Heart right ventricle (tissue), 16 donors: ENCODE measurements at regions not wholly inside any gene's neighbourhood (a gene's known extent, or its start where the extent isn't known, plus 50 kb on each side); places are given as distances from the start of the nearest gene placed in this dataset.
A peak's percentile ranks its signal among the peaks of the same experiment; 100 is the strongest.
"Not testable (repeated sequence)": the region's sequence is repeated elsewhere in the genome, so short reads cannot be mapped to it uniquely, and the experiment has no call there.

Source experiments
- ATAC-seq, 8 donors: fragments of 200-7000 bp; cut with Tn5 transposase; one replicate each; pipeline ENCODE4 v1.9.1; 2020; ENCODE audit warnings: mild to moderate bottlenecking in 8 of 8, moderate library complexity in 8 of 8, moderate number of reproducible peaks in 1 of 8
- DNase-seq, 2 donors: peaks; one replicate each; pipeline ENCODE4 v3.0.0-alpha.2; 2020
- H3K27ac ChIP-seq, 10 donors: fragments of 200-600 bp; sonication (generic) in 2 of 10; one replicate each; pipeline versions ENCODE4 v1.5.0 to v1.8.0; 2020 to 2022; ENCODE audit warnings: mild to moderate bottlenecking in 3 of 10
- H3K27me3 ChIP-seq, 7 donors: fragments of 200-600 bp; one replicate each; pipeline ENCODE4 v1.8.0; 2021 to 2022; ENCODE audit warnings: mild to moderate bottlenecking in 2 of 7
- H3K36me3 ChIP-seq, 9 donors: fragments of 200-600 bp; sonication (generic) in 1 of 9; one replicate each; pipeline versions ENCODE4 v1.5.0 to v1.8.0; 2020 to 2022; ENCODE audit warnings: mild to moderate bottlenecking in 2 of 9
- H3K4me1 ChIP-seq, 9 donors: fragments of 200-600 bp; sonication (generic) in 1 of 9; one replicate each; pipeline versions ENCODE4 v1.5.0 to v1.8.0; 2020 to 2022; ENCODE audit warnings: mild to moderate bottlenecking in 4 of 9
- H3K4me3 ChIP-seq, 10 donors: fragments of 200-600 bp; sonication (generic) in 2 of 10; one replicate each; pipeline versions ENCODE4 v1.5.0 to v1.8.0; 2020 to 2022; ENCODE audit warnings: mild to moderate bottlenecking in 7 of 10, moderate library complexity in 2 of 10
- H3K9me3 ChIP-seq, 11 donors: fragments of 200-600 bp in 10 of 11; sonication (generic) in 2 of 11; one replicate each; pipeline versions ENCODE4 v1.5.0 to v1.8.0; 2013 to 2022; ENCODE audit warnings: mild to moderate bottlenecking in 2 of 11, control low read depth in 1 of 11, moderate library complexity in 1 of 11
- WGBS, 2 donors: extraction: QIAGEN DNeasy Blood & Tissue Kit; methylation state at CpG; one replicate each; pipeline ENCODE4 v1.1.7; 2013; ENCODE audit warnings: inconsistent platforms in 1 of 2; 5-methylcytosine and 5-hydroxymethylcytosine counted together
- intact Hi-C, 10 donors: fragments of 100-400 bp; cut with DNase I; formaldehyde crosslinking; loops; one replicate each; pipeline versions ENCODE4 v1.11.1 to v1.14.2; 2022
- TF ChIP-seq, protein P1 (sequence below), 9 donors: fragments of 200-600 bp; sonication (generic) in 2 of 9; IDR thresholded peaks; one replicate each; pipeline versions ENCODE4 v1.5.0 to v1.8.0; 2021 to 2022; ENCODE audit warnings: antibody characterized with exemption in 9 of 9, mild to moderate bottlenecking in 5 of 9, moderate library complexity in 1 of 9
- donor health status: Arrhythmogenic right ventricular cardiomyopathy.
- donor health status: ischemic (EF 13 %, LVEDD 7.1; RV severe dilation, severe dysfunction).
- donor health status: healthy with polysubstance abuse.
- donor health status: DM: no; HTN: yes; CAD: no.
- donor health status: DM: no; HTN: no; CAD: no.
- donor health status: ischemic (EF 25% LVEDD 6.9; RV normal size, moderate dysfunction).
- donor health status: ischemic (EF 25% LVEDD 5.7; RV mildly dilated, moderate dysfunction).
- donor health status: healthy.
- donor health status: DM: yes; HTN: yes; CAD: no.
- donor health status: Ischemic cardiomyopathy.
- donor health status: ischemic (EF 35%, LVEDD 5.7; RV mildly dilated, moderate dysfunction).
- donor health status: nonischemic (EF 11% LVEDD 7.7; RV severe dilation, severe dysfunction).
- donor health status: DM: yes; HTN: yes; CAD: no.
- donor health status: PGD.
- donor health status: ischemic (EF 29% LVEDD 5.4; RV normal size, mild dysfunction).
- donor health status: nonischemic (EF 23%, LVEDD 6.1; RV moderate dilation, normal function).

DNA sequence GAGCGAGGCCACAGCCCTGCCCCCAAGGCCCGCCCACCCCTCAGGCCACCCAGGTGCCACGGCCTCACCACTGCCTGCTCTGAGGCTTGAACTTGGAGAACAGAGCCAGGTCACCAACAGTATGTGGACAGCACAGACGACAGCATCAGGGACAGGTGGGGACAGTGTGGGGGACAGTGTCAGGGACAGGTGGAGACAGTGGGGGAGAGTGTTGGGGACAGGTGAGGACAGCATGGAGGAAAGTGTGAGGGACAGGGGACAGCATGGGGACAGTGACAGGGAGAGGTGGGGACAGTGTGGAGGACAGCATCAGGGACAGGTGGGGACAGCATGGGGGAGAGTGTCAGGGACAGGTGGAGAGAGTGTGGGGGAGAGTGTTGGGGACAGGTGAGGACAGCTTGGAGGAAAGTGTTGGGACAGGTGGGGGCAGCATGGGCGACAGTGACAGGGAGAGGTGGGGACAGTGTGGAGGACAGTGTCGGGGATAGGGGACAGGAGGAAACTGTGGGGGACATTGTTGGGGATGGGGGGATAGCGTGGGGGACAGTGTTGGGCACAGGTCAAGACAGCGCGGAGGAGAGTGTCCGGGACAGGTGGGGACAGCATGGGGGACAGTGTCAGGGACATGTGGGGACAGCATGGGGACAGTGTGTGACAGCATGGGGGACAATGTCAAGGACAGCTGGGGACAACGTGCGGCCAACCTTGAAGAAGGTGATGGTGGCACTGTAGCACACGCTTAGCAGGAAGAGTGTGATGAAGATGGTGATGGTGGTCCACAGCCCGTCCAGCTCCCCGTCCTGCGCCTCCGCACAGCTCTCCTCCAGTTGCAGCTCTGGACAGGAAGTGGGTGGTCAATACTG is 114.9 kb downstream of the TMEM121 start:
- Histone ChIP-seq H3K27me3 (peaks cover 0 to 4% (median 0%) of the 10 kb centered on the region in 7 donors), H3K36me3 (no peaks in the 10 kb centered on the region), H3K4me1 (peaks cover 0 to 7% (median 0%) of the 10 kb centered on the region in 9 donors), H3K4me3 (no peak overlapping the region), H3K27ac (no peak overlapping the region), H3K9me3 (no peaks in the 10 kb centered on the region)
- DNase-seq (no peak), ATAC-seq (peak in 3 of 8 donors; percentile 22 to 54 (median 29))
- intact Hi-C loops = no loop called here
- TF ChIP-seq, protein P1, sequence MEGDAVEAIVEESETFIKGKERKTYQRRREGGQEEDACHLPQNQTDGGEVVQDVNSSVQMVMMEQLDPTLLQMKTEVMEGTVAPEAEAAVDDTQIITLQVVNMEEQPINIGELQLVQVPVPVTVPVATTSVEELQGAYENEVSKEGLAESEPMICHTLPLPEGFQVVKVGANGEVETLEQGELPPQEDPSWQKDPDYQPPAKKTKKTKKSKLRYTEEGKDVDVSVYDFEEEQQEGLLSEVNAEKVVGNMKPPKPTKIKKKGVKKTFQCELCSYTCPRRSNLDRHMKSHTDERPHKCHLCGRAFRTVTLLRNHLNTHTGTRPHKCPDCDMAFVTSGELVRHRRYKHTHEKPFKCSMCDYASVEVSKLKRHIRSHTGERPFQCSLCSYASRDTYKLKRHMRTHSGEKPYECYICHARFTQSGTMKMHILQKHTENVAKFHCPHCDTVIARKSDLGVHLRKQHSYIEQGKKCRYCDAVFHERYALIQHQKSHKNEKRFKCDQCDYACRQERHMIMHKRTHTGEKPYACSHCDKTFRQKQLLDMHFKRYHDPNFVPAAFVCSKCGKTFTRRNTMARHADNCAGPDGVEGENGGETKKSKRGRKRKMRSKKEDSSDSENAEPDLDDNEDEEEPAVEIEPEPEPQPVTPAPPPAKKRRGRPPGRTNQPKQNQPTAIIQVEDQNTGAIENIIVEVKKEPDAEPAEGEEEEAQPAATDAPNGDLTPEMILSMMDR (IDR thresholded peaks at IDR 0.05) = no peak
- WGBS, 2 donors = 74 to 86% methylated on average over 16 to 17 of the region's 17 CpGs

GRCh38 chr14:105641951-105642350 is 115.6 kb downstream of the TMEM121 start:
- DNase-seq, H3K4me3 ChIP-seq, H3K9me3 ChIP-seq, H3K4me1 ChIP-seq, H3K27ac ChIP-seq, intact Hi-C loops, ATAC-seq, H3K36me3 ChIP-seq: not testable (repeated sequence)
- peaks cover 0 to 10% (median 0%) of the 10 kb centered on the region in 7 donors for H3K27me3 ChIP-seq
- 72 to 82% methylated on average over 11 to 12 of the region's 12 CpGs for WGBS, 2 donors

DNA sequence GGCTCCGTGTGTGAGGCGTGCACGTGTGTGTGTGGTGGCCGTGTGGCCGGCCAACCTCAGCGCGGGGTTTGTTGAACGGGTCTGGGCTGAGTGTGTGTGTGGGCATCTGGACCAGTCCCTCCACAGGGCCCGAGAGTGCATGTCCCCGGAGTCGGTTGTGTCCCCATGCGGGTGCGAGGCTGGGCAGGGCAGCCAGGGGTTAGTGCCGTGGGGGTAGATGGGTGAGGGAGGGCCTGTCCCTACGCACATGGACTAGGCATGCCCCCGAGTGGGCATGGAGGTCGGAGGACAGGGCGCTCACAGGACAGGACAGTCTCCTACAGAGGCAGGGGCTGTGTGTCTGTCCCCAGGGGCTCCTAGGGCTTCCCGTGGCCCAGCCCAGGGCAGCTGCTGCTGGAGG is 116.1 kb downstream of the TMEM121 start:
- H3K4me1 ChIP-seq, intact Hi-C loops, H3K4me3 ChIP-seq, H3K27ac ChIP-seq, DNase-seq, H3K36me3 ChIP-seq, H3K9me3 ChIP-seq, ATAC-seq: not testable (repeated sequence)
- H3K27me3 ChIP-seq = peaks cover 0 to 13% (median 0%) of the 10 kb centered on the region in 7 donors
- 92 to 94% methylated on average over 10 of the region's 19 CpGs for WGBS, 2 donors

DNA sequence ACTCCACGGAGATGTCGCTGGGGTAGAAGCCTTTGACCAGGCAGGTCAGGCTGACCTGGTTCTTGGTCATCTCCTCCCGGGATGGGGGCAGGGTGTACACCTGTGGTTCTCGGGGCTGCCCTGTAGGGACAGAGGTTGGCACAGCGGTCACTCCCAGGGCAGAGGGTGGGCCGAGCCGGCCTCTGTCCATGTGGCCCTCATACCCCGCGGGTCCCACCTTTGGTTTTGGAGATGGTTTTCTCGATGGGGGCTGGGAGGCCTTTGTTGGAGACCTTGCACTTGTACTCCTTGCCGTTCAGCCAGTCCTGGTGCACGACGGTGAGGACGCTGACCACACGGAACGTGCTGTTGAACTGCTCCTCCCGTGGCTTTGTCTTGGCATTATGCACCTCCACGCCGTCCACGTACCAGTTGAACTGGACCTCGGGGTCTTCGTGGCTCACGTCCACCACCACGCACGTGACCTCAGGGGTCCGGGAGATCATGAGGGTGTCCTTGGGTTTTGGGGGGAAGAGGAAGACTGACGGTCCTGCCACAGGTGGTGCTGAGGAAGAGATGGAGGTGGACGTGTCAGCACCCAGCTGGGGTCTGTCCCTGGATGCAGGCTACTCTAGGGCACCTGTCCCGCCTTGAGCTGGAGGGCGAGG is 117.1 kb downstream of the TMEM121 start:
- DNase-seq, H3K36me3 ChIP-seq, H3K4me3 ChIP-seq: not testable (repeated sequence)

DNA sequence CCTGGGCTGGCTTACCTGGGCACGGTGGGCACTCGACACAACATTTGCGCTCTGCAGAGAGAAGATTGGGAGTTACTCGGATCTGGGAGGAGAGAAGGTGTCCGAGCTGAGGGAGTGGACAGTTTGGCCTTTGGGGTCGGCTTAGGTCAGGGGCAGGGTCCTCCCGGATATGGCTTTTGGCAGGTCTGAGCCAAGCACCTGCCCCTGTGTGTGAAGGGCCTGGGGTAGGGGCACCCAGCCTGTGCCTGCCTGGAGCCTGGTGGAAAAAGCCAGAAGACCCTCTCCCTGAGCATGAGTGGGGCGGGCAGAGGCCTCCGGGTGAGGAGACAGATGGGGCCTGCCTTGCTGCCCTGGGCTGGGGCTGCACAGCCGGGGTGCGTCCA is 117.7 kb downstream of the TMEM121 start:
- intact Hi-C loops, H3K9me3 ChIP-seq, H3K36me3 ChIP-seq, DNase-seq, H3K4me3 ChIP-seq, ATAC-seq, H3K4me1 ChIP-seq, H3K27ac ChIP-seq: not testable (repeated sequence)
- H3K27me3 ChIP-seq = peaks cover 0 to 21% (median 0%) of the 10 kb centered on the region in 7 donors
- WGBS, 2 donors = 88 to 90% methylated on average over 7 to 11 of the region's 11 CpGs

More for the DNA sequence above, 117.1 kb downstream of the TMEM121 start:
- 82 to 84% methylated on average over 28 to 30 of the region's 30 CpGs for WGBS, 2 donors
- intact Hi-C loops, H3K4me1 ChIP-seq, H3K27ac ChIP-seq, H3K9me3 ChIP-seq, ATAC-seq: not testable (repeated sequence)
- peaks cover 0 to 19% (median 0%) of the 10 kb centered on the region in 7 donors for H3K27me3 ChIP-seq

- H3K4me3 ChIP-seq, H3K27ac ChIP-seq, ATAC-seq, H3K4me1 ChIP-seq, H3K9me3 ChIP-seq, DNase-seq, H3K36me3 ChIP-seq, intact Hi-C loops: not testable (repeated sequence)
- H3K27me3 ChIP-seq = peaks cover 0 to 23% (median 0%) of the 10 kb centered on the region in 7 donors
- 90% methylated on average over 16 to 18 of the region's 19 CpGs for WGBS, 2 donors
Measured at GRCh38 chr14:105644457-105644856, 118.1 kb downstream of the TMEM121 start.

DNA sequence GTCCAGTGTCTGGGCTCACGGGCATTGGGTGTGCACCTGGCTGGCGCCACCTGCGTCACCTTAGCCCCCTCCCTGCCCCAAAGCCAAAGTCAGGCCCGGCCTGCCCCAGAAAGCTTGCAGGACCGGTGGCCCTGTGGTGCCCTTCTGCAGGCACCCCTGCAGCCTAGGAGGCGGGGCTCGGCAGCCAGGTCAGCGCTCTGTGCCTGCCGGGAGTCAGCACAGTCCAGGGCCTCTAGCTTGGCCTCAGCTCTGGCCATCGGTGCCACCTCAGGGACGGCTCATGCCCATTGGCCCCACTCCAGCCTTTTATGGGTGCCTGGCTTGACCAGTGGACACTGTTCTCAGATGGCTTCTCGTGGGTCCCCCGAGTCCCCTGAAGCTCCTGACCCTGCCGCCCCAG is 118.5 kb downstream of the TMEM121 start:
- DNase-seq, H3K27ac ChIP-seq, H3K4me3 ChIP-seq, ATAC-seq, intact Hi-C loops, H3K36me3 ChIP-seq, H3K9me3 ChIP-seq, H3K4me1 ChIP-seq: not testable (repeated sequence)
- H3K27me3 ChIP-seq = peaks cover 0 to 23% (median 0%) of the 10 kb centered on the region in 7 donors
- WGBS, 2 donors = 76 to 80% methylated on average over 2 to 8 of the region's 14 CpGs

- H3K4me3 ChIP-seq, H3K36me3 ChIP-seq, H3K4me1 ChIP-seq, H3K27ac ChIP-seq, DNase-seq, intact Hi-C loops: not testable (repeated sequence)
- Histone ChIP-seq H3K27me3 (peaks cover 0 to 23% (median 0%) of the 10 kb centered on the region in 7 donors), H3K9me3 (peaks cover 0 to 11% (median 0%) of the 10 kb centered on the region in 11 donors)
- peak in 2 of 8 donors; percentile 29 to 36 for ATAC-seq
- no CpG with 5 or more reads among the region's 6 CpGs for WGBS, 2 donors
Measured at GRCh38 chr14:105645389-105645788, 119.0 kb downstream of the TMEM121 start.
